ENCODE measurements at regions not wholly inside any gene's neighbourhood (a gene's known extent, or its start where the extent isn't known, plus 50 kb on each side); places are given as distances from the start of the nearest gene placed in this dataset.
"Not testable (repeated sequence)": the region's sequence is repeated elsewhere in the genome, so short reads cannot be mapped to it uniquely, and the experiment has no call there.

DNA sequence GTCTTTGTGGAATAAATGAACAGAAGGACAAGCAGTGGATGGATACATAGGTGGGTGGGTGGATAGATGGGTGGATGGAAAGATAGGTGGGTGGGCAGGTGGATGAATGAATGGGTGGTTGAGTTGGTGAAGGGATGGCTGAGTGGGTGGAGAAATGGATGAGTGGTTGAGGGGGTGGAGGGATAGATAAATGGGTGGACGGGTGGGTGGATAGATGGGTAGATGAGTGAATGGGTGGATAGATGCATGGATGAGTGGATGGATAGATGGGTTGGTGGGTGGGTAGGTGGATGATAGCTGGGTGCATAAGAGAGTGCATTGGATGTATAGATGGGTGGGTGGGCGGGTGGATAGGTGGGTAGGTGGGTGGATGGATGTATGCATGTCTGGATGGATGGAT, 63.5 kb downstream of the UNC93B1 start:
- not testable (repeated sequence) for DNase-seq (ENCODE audit: low read depth)

DNA sequence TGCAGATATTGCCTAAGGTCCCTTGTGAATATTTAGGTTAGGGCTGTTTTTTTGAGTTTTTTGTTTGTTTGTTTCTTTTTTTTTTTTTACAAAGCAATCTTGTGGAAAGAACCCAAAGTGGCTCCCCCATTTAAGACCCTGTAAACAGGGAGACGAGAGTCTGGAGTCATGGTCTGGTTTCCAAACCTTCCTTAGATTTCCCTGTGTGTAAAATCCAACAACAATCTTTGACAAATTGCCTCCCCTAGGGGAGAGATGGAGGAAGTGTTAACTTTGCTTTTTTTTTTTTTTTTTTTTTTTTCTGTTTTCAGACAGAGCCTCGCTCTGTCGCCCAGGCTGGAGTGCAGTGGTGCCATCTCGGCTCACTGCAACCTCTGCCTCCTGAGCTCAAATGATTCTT, 64.9 kb downstream of the UNC93B1 start:
- not testable (repeated sequence) for DNase-seq (ENCODE audit: low read depth)

DNA sequence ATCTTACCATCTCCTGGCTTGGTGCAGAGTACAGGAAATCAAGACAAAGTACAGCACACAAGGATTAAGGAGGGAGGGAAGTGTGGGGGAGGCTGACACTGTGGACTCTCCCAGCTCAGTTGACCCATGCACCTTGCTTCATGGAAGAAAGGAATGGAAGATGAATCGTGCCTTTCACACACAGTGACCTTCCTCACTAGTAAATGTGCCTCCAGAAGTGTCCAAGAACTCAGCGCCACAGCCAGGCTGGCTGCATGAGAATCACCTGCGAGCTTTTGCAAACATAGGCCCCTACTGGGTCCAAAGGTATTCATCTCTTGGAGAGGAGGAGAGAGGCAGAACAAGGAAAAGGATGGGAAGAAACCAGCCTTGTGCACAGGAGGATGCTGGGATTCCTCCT, 65.5 kb downstream of the UNC93B1 start:
- not testable (repeated sequence) for DNase-seq (ENCODE audit: low read depth)

DNA sequence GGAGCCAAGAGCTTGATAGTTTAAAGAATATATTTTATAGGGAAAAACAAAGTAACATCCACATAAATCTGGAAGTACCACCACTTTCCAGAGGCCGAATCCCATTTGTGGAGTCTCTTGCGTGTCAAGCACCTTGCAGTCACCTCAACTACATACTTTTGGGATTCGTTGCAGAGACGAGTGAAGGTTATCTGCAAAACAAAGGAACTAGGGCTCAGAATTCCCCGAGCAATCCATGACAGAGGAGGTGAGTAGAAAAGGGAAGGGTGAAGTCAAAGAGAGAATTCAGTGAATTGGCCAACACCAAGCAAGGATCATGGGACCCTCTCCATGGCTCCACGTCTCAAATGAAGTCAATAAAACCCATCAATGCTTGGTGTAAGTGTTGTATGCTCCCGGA, 80.3 kb downstream of the UNC93B1 start:
- not testable (repeated sequence) for DNase-seq (ENCODE audit: low read depth)

DNA sequence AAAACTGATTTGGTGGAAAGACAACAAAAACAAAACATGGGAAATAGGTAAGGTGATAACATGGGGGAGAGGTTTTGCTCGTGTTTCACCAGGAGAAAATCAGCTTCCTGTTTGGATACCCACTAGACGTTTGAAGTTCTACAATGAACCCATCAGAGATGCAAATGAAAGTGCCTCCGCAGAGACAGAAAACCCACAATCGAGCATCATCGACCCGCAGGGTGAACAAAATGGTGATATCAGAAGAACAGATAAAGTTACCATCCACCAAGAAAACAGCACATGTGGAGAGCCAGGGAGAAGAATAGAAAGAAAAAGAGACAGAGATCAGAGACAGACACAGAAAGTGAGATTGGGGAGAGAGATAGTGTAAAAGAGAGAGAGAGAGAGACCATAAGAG, 83.4 kb downstream of the UNC93B1 start:
- not testable (repeated sequence) for DNase-seq (ENCODE audit: low read depth)

DNA sequence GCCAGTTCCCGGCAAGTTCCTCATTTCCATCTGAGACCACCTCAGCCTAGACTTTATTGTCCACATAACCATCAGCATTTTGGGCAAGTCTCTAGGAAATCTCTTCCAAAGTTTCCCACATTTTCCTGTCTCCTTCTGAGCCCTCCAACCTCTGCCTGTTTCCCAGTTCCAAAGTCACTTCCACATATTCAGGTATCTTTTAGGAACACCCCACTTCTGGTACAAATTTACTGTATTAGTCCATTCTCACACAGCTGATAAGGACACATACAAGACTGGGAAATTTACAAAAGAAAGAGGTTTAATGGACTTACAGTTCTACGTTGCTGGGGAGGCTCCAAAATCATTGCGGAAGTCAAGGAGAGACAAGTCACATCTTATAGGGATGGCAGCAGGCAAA, 91.7 kb downstream of the UNC93B1 start:
- DNase-seq (ENCODE audit: low read depth) = not testable (repeated sequence)

DNA sequence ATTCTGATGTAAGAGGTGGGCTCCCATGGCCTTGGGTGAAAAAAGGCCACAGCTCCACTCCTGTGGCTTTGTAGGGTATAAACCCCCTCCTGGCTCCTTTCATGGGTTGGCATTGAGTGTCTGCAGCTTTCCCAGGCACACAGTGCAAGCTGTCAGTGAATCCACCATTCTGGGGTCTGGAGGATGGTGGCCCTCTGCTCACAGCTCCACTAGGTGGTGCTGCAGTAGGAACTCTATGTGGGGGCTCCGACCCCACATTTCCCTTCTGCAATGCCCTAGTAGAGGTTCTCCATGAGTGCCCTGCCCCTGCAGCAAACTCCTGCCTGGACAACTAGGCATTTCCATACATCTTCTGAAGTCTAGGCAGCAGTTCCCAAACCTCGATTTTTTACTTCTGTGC, 92.7 kb downstream of the UNC93B1 start:
- not testable (repeated sequence) for DNase-seq (ENCODE audit: low read depth)

DNA sequence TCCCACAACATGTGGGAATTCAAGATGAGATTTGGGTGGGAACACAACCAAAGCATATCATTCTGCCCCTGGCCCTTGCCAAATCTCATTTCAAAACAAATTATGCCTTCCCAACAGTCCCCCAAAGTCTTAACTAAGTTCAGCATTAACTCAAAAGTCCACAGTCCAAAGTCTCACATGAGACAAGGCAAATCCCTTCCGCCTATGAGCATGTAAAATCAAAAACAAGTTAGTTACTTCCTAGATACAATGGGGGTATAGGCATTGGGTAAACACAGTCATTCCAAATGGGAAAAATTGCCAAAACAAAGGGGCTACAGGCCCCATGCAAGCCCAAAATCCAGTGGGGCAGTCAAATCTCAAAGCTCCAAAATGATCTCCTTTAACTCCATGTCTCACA, 93.1 kb downstream of the UNC93B1 start:
- not testable (repeated sequence) for DNase-seq (ENCODE audit: low read depth)

DNA sequence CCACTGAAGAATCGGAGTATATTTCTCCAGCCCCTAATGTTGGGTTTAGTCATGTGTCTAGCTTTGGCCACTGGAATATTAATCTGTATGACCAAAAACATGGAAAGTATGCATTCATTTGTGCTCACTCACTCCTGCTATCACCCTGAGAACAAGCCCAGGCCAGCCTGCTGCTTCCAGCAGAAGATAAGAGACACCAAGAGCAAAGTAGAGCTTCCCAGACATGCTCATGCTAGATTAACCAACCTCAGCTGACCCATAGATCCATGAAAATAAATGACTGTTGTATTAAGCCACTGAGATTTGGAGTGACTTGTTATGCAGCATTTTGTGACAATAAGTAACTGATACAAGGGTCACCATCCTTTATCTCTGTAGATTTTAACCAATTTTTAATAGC, 96.9 kb downstream of the UNC93B1 start:
- DNase-seq (ENCODE audit: low read depth) = not testable (repeated sequence)

DNA sequence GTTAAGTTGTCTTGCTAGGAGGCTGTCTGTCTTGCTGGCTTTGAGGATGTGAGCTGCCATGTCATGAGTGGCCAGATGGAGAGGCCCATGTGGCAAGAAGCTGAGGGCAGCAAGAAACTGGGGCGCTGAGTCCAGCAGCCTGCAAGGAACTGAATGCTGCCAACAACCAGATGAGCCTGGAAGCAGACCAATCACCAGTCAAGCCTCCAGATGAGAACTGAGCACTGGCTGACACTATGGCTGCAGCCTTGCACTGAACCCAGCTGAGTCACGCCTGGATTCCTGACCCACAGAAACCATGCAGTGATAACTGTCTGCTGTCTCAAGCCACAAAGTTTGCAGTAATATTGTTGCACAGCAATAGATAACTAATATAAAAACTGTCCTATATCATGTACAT, 104.4 kb downstream of the UNC93B1 start:
- DNase-seq (ENCODE audit: low read depth) = not testable (repeated sequence)

DNA sequence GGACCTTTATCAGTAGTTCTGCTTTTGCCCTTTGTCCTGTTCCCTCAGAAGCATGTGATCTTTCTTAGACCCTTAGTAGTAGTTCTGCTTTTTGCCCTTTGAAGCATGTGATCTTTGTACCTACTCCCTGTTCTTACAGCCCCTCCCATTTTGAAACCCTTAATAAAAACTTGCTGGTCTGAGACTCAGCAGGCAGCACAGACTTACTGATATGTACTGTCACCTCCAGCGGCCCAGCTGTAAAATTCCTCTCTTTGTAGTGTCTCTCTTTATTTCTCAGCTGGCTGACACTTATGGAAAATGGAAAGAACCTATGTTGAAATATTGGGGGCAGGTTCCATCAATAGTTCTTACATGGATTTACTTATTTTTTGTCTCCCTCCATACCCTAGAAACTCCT, 110.4 kb downstream of the UNC93B1 start:
- not testable (repeated sequence) for DNase-seq (ENCODE audit: low read depth)

DNA sequence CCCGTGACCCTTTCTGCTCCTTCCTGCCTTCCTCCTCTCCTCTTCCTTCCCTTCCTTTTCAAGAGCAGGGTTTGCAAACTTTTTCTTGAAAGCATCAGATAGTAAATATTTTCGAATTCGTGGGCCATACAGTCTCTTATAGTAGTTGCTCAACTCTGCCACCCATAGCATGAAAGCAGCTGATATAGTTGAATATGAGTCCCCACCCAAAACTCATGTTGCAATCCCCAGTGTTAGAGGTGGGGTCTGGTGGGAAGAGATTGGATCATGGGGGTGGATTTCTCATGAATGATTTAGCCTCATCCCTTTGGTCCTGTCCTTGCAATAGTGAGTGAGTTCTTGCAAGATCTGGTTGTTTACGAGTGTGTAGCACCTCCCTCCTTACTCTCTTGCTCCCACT, 114.3 kb downstream of the UNC93B1 start:
- DNase-seq (ENCODE audit: low read depth) = not testable (repeated sequence)

DNA sequence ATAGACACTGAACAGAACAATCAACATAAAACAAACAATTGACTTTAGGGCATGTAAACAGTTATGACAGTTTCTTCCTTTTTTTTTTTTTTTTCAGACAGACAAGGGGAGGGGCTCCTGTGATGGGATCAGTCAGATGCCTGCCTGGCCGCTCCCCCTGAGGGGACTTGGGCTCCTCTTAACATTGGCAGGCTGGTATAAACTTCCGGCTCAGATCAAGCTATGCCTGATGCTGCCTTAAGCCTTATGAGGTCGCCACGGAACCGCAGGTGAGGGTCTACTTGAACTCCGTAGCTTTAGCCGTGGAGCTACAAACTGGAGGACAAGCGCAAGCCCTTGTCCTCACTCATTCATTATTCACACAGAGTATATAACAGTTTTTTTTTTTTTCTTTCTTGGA, 115.8 kb downstream of the UNC93B1 start:
- DNase-seq (ENCODE audit: low read depth) = not testable (repeated sequence)

DNA sequence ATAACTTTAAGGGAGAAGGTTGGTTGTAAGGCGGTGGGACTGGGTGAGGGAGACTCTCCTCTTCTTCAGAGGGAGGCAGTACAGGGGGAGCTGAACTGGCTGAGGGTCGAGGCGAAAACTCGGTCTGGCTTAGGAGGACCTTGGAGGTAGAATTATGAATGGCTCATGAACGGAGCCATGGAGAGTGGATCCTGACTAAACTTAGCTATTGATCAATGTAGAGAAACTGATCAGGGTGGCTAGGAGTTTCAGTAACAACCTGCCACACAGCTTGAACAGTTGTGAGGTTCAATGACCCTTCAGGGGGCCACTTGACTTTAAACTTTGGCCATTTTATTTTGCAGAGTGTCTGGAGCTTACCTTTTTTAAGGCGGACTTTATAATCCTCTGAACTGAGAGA, 117.2 kb downstream of the UNC93B1 start:
- DNase-seq (ENCODE audit: low read depth) = not testable (repeated sequence)

DNA sequence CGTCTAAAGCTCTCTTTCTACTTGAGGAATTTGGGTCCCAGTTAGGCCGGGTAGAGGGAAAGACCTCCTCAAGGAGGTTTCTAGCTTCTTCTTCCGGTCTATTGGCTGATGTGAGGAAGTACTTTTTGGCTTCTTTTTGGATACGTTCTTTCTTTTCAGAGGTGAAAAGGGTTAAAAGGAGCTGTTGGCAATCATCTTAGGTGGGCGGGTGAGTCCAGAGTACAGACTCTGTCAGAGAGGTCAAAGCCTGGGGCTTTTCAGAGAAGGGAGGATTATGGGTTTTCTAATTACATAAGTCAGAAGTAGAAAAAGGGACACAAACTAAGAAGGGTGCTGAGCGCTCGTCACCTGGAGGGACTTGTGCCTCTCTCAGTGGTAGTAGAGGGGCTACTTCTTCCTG, 117.7 kb downstream of the UNC93B1 start:
- not testable (repeated sequence) for DNase-seq (ENCODE audit: low read depth)

DNA sequence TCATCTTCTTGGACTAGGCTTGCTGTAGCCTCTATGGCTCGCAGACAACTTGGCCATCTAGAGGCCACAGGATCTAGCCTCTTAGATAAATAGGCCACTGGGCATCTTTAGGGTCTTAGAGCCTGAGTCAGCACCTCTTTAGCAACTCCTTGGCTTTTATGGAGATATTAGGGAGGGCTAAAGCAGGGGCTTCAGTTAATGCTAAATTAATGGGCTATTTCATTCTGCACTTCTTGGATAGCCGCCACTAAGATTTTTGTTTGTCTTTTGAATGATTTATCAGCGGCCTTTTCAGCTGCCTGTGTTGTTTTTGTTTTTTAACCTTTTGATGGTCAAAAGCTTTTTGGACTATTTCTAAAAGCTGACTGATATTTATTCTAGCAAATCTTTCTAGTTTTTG, 118.3 kb downstream of the UNC93B1 start:
- DNase-seq (ENCODE audit: low read depth) = not testable (repeated sequence)

DNA sequence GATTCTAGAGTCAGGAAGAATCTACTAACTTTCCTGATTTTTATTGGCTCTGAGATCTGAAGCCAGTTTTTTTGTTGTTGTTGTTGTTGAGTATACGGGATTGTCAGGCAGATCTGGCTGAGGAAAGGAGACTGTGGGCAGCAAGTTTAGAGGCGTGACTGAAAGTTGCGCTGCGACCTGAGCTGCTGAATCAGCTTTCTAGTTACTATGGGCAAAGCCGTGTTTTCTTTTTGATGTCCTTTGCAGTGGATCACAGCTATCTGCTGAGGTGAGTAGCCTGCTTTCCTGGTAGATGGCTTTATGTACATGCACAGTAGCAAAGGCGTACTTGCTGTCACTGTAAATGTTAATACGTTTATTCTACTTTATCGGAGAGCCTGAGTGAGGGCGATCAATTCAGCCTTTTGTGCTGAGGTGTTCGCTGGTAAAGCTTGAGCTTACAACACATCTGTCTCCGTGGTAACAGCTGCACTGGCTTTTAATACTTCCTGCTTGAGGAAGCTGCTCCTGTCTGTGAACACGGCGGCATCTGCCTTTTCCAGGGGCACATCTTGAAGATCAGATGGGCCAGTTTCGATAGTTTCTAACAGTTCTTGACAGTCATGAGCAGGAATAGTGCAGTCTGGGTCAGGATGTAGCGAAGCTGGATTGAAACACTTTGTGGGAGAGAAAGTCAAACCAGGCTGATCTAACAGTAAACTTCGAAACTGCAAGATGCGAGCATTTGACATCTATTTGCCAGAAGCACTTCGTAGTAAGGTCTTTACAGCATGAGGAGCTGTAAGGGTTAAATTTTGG, 118.9 kb downstream of the UNC93B1 start:
- not testable (repeated sequence) for DNase-seq (ENCODE audit: low read depth)

DNA sequence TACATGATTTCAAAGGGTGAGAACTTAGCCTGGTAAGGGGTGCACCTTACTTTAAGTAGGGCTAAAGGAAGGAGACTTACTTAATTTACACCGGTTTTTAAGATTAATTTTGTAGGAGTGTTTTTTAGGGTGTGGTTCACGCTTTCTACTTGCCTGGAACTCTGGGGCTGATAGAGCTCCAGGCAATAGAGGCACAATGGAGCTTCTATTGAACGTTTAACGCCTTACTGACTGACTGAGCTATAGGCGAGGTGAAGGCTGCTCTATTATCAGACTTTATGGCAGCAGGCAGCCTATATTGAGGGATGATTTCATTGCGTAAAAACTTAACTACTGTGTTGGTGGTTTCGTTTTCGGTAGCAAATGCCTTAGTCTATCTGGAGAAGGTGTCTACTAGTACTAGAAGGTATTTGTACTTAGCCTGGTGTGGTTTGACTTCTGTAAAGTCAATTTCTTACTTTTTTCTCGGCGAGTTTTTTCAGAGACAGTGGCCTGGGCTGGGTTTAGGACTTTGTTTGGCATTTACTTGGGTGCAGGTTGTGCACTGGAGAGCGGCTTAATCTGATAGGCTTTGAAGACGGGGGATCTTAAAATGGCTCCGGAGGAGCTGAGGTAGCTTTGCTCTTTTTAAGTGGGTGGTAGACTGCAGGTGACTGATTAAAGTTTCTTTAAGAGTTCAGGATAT, 119.7 kb downstream of the UNC93B1 start:
- DNase-seq (ENCODE audit: low read depth) = not testable (repeated sequence)

DNA sequence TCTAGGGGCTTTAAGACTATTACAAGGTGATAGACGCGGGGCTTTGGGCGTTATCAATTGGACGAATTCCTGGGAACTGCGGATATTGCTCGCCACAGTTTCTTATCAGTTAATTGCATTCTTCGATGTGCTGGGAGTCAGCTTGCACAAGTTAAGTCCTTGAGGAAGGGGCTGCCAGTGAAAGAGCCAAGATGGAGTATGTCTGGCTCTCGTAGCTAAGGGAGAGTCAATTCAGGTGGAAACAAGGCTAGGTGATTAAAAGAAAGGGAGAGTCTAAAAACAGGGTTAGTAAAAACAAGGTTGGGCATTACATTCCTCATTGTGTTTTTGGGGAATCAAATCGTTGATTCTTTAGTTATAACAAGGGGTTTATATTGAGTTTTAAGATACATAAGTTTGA, 121.6 kb downstream of the UNC93B1 start:
- not testable (repeated sequence) for DNase-seq (ENCODE audit: low read depth)

DNA sequence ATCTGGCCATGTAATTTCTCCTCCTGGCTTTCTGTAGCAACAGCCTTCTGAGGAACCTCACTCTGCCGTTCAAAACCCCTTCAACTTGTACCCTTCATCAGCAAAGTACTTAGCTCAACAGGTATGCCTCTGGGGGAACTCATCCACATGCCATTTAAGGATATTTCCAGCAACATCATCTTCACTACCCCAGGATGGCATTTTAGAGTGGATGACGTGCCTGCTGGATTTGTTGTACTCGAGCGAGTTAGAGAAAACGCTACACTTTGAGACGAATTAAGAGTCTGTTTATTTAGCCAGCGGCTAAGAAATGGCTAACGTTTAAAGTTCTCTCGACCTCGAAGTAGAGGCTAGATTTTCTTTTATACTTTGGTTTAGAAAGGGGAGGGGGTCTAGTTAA, 122.1 kb downstream of the UNC93B1 start:
- not testable (repeated sequence) for DNase-seq (ENCODE audit: low read depth)

DNA sequence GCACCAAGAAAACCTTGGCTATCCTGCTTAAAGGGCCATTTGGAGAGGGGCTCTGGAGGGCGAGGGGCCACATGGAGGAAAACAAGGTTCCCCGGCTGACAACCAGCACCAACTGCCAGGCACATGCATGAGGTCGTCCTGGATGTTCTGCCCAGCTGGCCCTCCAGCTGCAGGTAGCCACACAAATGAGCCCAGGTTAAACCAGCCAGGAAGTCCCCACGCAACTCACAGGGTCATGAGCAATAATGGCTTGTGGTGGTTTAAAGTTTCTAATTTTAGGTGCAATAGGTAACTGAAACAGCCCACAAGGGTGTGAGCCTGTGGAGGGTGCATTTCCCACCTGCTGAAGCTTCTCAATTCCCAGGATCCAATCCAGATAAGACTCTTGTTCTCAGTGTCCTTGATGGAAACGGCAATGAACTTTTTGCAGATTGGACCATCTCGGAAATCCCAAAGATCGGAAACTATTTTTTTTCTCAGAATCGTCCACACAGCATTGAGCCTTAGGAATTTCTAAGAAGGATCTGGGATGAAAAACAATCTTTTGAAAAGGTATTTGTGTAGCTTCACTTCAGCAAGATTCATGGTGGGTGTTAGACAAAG, 123.2 kb downstream of the UNC93B1 start:
- DNase-seq (ENCODE audit: low read depth) = not testable (repeated sequence)

DNA sequence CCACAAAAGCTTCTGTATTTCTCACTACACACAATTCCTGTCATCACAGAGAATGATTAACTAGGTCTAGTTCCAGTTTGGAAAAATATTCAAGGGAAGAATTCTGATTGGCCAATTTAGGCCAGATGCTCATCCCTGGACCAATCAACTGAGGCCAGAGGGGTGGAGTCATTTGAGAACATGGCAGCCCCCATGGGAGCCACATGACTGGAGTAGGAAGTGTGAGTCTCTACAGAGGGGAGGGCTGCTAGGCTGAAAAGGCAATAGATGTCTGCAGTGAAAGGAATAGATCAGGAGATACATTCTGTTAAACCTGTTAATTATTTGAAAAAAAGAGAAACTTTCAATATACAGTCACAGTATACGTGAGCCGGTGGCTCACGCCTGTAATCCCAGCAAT, 125.2 kb downstream of the UNC93B1 start:
- not testable (repeated sequence) for DNase-seq (ENCODE audit: low read depth)

DNA sequence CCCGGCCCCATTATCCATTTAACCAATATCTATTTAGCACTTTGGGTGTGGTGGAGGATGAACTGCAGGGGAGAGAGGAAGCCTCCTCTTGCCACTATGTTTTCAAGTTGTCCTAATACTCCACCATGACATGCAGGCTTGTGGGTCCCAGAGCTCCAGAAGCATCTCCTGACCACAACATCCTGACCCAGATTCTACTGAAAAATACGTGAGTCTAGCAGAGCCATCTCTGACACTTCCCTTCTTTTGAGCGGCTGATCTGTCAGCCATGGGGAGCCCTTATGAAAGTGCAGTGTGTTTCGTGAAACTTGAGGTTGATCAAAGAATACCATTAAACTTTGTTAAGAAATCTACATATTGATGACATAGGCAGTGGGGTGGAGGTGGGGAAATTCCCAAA, 126.6 kb downstream of the UNC93B1 start:
- DNase-seq (ENCODE audit: low read depth) = not testable (repeated sequence)
